H1 (cell line): ENCODE measurements at regions not wholly inside any gene's neighbourhood (a gene's known extent, or its start where the extent isn't known, plus 50 kb on each side); places are given as distances from the start of the nearest gene placed in this dataset.

Experiments used
- CTCF ChIA-PET: fragments of 300-600 bp; sonication (Branson Sonifier 250); formaldehyde crosslinking; loops from one replicate; lab custom pipeline; 2021; ENCODE audit not compliant: partially characterized antibody; lab: Charles Lee
- POLR2A ChIA-PET: fragments of 300-600 bp; sonication (Branson Sonifier 250); formaldehyde crosslinking; loops from one replicate; lab custom pipeline; 2021; ENCODE audit warnings: inconsistent platforms; ENCODE audit not compliant: partially characterized antibody; lab: Charles Lee
- DNase-seq, 2 experiments: peaks; one replicate each; pipeline versions ENCODE4 v3.0.0 to v3.0.0-alpha.2; 2010 to 2022; ENCODE audit warnings: low spot score in 2 of 2, low read depth in 1 of 2, mixed read lengths in 1 of 2
- FAIRE-seq: peaks from 2 replicates; lab custom pipeline; 2011; peaks lifted over from hg19 to GRCh38; lab: Jason Lieb, UNC
- H2AFZ ChIP-seq: 2 replicates; pipeline ENCODE4 v1.8.1; 2012; ENCODE audit warnings: low read length, inconsistent platforms
- H2AK5ac ChIP-seq: 2 replicates; pipeline ENCODE4 v1.6.1; 2013; ENCODE audit warnings: low read depth, low read length
- H2BK120ac ChIP-seq: replicated peaks from 2 replicates; pipeline ENCODE3; 2013; ENCODE audit warnings: low read depth, low read length, inconsistent platforms
- H2BK12ac ChIP-seq: 2 replicates; pipeline ENCODE4 v1.6.1; 2013; ENCODE audit warnings: low read depth, low read length
- H2BK15ac ChIP-seq: 2 replicates; pipeline ENCODE4 v1.6.1; 2013; ENCODE audit warnings: low read length
- H2BK20ac ChIP-seq: 2 replicates; pipeline ENCODE4 v1.6.1; 2013; ENCODE audit warnings: low read length
- H2BK5ac ChIP-seq: 2 replicates; pipeline ENCODE4 v1.6.1; 2013; ENCODE audit warnings: low read depth, low read length
- H3K14ac ChIP-seq: 2 replicates; pipeline ENCODE4 v1.6.1; 2013; ENCODE audit warnings: inconsistent platforms; ENCODE audit not compliant: insufficient read length
- H3K18ac ChIP-seq: 2 replicates; pipeline ENCODE4 v1.6.1; 2013; ENCODE audit warnings: low read length; ENCODE audit errors: extremely low read depth
- H3K23ac ChIP-seq: 2 replicates; pipeline ENCODE4 v1.6.1; 2013; ENCODE audit warnings: inconsistent platforms; ENCODE audit not compliant: insufficient read length
- H3K23me2 ChIP-seq: 2 replicates; pipeline ENCODE4 v1.6.1; 2013; ENCODE audit warnings: low read depth, low read length
- H3K27ac ChIP-seq: 2 replicates; pipeline ENCODE4 v1.6.1; 2011; ENCODE audit warnings: low read depth, low read length, inconsistent platforms
- H3K27me3 ChIP-seq, 4 experiments: replicated peaks in 1 of 4; 1 replicate in 1 of 4; 2 replicates in 3 of 4; pipeline versions ENCODE4 v1.6.1 to v1.8.1; 2011 to 2013; ENCODE audit warnings: low read length in 3 of 4, mild to moderate bottlenecking in 3 of 4, inconsistent platforms in 2 of 4, mixed read lengths in 2 of 4, moderate library complexity in 1 of 4; ENCODE audit not compliant: control insufficient read depth in 3 of 4, insufficient read depth in 3 of 4; ENCODE audit errors: extremely low read depth in 1 of 4
- H3K36me3 ChIP-seq, 4 experiments: 2 replicates each; pipeline versions ENCODE4 v1.6.1 to v1.8.1; 2011 to 2013; ENCODE audit warnings: mild to moderate bottlenecking in 4 of 4, low read length in 3 of 4, moderate library complexity in 2 of 4, control low read depth in 1 of 4, inconsistent platforms in 1 of 4; ENCODE audit not compliant: insufficient read depth in 4 of 4, control insufficient read depth in 2 of 4
- H3K4ac ChIP-seq: replicated peaks from 2 replicates; pipeline ENCODE3; 2013; ENCODE audit warnings: low read length, low read depth, mixed read lengths, inconsistent platforms; ENCODE audit not compliant: insufficient read length
- H3K4me1 ChIP-seq, 4 experiments: replicated peaks in 1 of 4; 1 replicate in 1 of 4; 2 replicates in 3 of 4; pipeline versions ENCODE4 v1.6.1 to v1.8.1; 2011 to 2013; ENCODE audit warnings: low read length in 3 of 4, inconsistent platforms in 2 of 4, mixed read lengths in 1 of 4; ENCODE audit not compliant: insufficient read depth in 4 of 4, control insufficient read depth in 3 of 4
- H3K4me2 ChIP-seq, 2 experiments: 2 replicates each; pipeline versions ENCODE4 v1.6.1 to v1.8.1; 2011 to 2013; ENCODE audit warnings: low read depth in 2 of 2, low read length in 2 of 2, control low read depth in 1 of 2, inconsistent platforms in 1 of 2, mild to moderate bottlenecking in 1 of 2; ENCODE audit not compliant: insufficient read depth in 1 of 2
- H3K4me3 ChIP-seq, 4 experiments: fragments of 200-600, 300-600 bp in 1 of 4; sonication (generic), shearing (Covaris generic), sonication (Bioruptor Twin) in 1 of 4; 2 replicates each; pipeline versions ENCODE4 v1.5.1 to v1.8.1; 2011 to 2016; ENCODE audit warnings: low read length in 4 of 4, low read depth in 3 of 4, control low read depth in 2 of 4, inconsistent platforms in 2 of 4, mild to moderate bottlenecking in 2 of 4, mixed read lengths in 1 of 4, moderate library complexity in 1 of 4; ENCODE audit not compliant: insufficient read depth in 2 of 4; ENCODE audit errors: extremely low read depth in 1 of 4
- H3K56ac ChIP-seq: replicated peaks from 2 replicates; pipeline ENCODE3; 2013; ENCODE audit warnings: low read depth, mild to moderate bottlenecking, mixed read lengths, low read length, inconsistent platforms; ENCODE audit not compliant: insufficient read length
- H3K79me1 ChIP-seq: 2 replicates; pipeline ENCODE4 v1.6.1; 2013; ENCODE audit warnings: low read depth, low read length, control low read depth
- H3K79me2 ChIP-seq, 2 experiments: 2 replicates each; pipeline versions ENCODE4 v1.6.1 to v1.8.1; 2012 to 2013; ENCODE audit warnings: low read length in 2 of 2, mild to moderate bottlenecking in 2 of 2, inconsistent platforms in 1 of 2; ENCODE audit not compliant: insufficient read depth in 2 of 2, control insufficient read depth in 1 of 2
- H3K9ac ChIP-seq, 4 experiments: replicated peaks in 1 of 4; 1 replicate in 1 of 4; 2 replicates in 3 of 4; pipeline versions ENCODE4 v1.6.1 to v1.8.1; 2011 to 2013; ENCODE audit warnings: low read depth in 3 of 4, low read length in 3 of 4, control low read depth in 2 of 4, mild to moderate bottlenecking in 2 of 4, moderate library complexity in 2 of 4, inconsistent platforms in 1 of 4; ENCODE audit errors: extremely low read depth in 1 of 4
- H3K9me3 ChIP-seq, 2 experiments: 2 replicates each; pipeline versions ENCODE4 v1.6.1 to v1.8.1; 2012 to 2013; ENCODE audit warnings: mild to moderate bottlenecking in 2 of 2, moderate library complexity in 2 of 2, control low read depth in 1 of 2, inconsistent platforms in 1 of 2, low read depth in 1 of 2, low read length in 1 of 2, mixed read lengths in 1 of 2; ENCODE audit not compliant: insufficient read depth in 2 of 2
- H4K20me1 ChIP-seq, 2 experiments: replicated peaks in 1 of 2; 2 replicates each; pipeline versions ENCODE3 to v1.8.1; 2011 to 2013; ENCODE audit warnings: inconsistent platforms in 2 of 2, low read length in 2 of 2, mild to moderate bottlenecking in 1 of 2; ENCODE audit not compliant: insufficient read depth in 2 of 2, control insufficient read depth in 1 of 2
- H4K5ac ChIP-seq: 2 replicates; pipeline ENCODE4 v1.6.1; 2013; ENCODE audit warnings: low read length, low read depth, mixed read lengths, inconsistent platforms; ENCODE audit not compliant: insufficient read length
- H4K8ac ChIP-seq: 2 replicates; pipeline ENCODE4 v1.8.0; 2013; ENCODE audit warnings: mild to moderate bottlenecking, moderate library complexity, low read length, inconsistent platforms; ENCODE audit not compliant: insufficient read depth; ENCODE audit errors: extremely low read depth
- H4K91ac ChIP-seq: replicated peaks from 2 replicates; pipeline ENCODE3; 2013; ENCODE audit warnings: low read length, mixed read lengths, inconsistent platforms; ENCODE audit not compliant: insufficient read length
- BRCA1 ChIP-seq: IDR thresholded peaks from 2 replicates; pipeline ENCODE4 v1.6.1; 2012; ENCODE audit warnings: low read depth, low read length, improper control_type of control experiment
- WGBS, 2 experiments: shearing (Covaris generic) in 1 of 2; methylation state at CpG; one replicate each; pipeline versions ENCODE4 v1.1.6 to v1.1.7; 2013 to 2015; ENCODE audit warnings: low lambda C conversion rate in 2 of 2, mixed read lengths in 2 of 2, inconsistent platforms in 1 of 2, low coverage in 1 of 2, missing lambda C conversion rate in 1 of 2; ENCODE audit not compliant: insufficient replicate concordance in 2 of 2, insufficient coverage in 1 of 2, insufficient read length in 1 of 2; ENCODE audit errors: extremely low coverage in 1 of 2, missing lambda C conversion rate in 1 of 2; 5-methylcytosine and 5-hydroxymethylcytosine counted together

DNA sequence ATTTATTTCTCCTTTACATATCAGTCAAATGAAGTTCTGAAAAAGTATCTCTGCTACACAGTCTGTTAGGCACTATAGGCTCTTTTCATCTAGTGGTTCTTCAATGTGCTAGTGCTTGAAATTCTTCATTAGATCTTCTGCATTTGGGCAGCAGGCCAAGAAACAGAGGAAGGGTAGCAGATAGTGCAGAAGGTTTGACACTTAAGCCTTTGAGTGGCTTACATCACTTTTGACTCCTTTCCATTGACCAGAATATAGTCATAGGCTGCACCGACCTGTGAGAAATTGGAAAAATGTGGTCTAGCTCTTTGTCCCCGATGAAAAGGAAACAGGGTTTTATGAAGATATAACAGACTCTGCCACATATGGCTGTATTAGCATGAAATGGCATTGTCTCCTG lies 459.5 kb upstream of the PTGER4 start:
- Histone ChIP-seq H3K27me3 (no peaks in the 10 kb centered on the region), H3K4me2 (no peak overlapping the region), H3K36me3 (no peaks in the 10 kb centered on the region), H2BK120ac (no peak overlapping the region), H3K23me2 (no peaks in the 10 kb centered on the region), H3K9ac (no peak overlapping the region)
- no peak for DNase-seq
- no peak for TF ChIP-seq BRCA1
- TF ChIP-seq, all 59 proteins: peak for 0
- H3K56ac ChIP-seq = no peak overlapping the region
- H4K20me1 ChIP-seq = no peaks in the 10 kb centered on the region
- no peaks in the 10 kb centered on the region for H3K79me2 ChIP-seq
- H3K27ac ChIP-seq = no peak overlapping the region
- CTCF ChIA-PET = interaction anchor here (1.6 kb wide), 1 partner anchor 9 kb away, joined by 4 read pairs; no protein-coding TSS in a partner anchor
- H4K8ac ChIP-seq = no peak overlapping the region
- no peak overlapping the region for H3K14ac ChIP-seq
- H3K23ac ChIP-seq = no peak overlapping the region
- no peak overlapping the region for H2AK5ac ChIP-seq
- no peaks in the 10 kb centered on the region; a peak in 1 of 4 replicates for H3K9me3 ChIP-seq
- H3K4me3 ChIP-seq = no peak overlapping the region
- H2BK5ac ChIP-seq = no peak overlapping the region
- no peaks in the 10 kb centered on the region for H3K4me1 ChIP-seq
- H2BK20ac ChIP-seq = no peak overlapping the region
- no peaks in the 10 kb centered on the region for H3K79me1 ChIP-seq
- H4K5ac ChIP-seq = no peak overlapping the region
- H4K91ac ChIP-seq = no peak overlapping the region
- FAIRE-seq = no peak
- 100% methylated on average over 2 of the region's 2 CpGs; no CpG with 5 or more reads in 1 of the 2 experiments for WGBS, 2 experiments
- no peak overlapping the region for H3K4ac ChIP-seq
- no peak overlapping the region for H2AFZ ChIP-seq
- POLR2A ChIA-PET = no interaction called here
- no peak overlapping the region for H2BK12ac ChIP-seq
- H2BK15ac ChIP-seq = no peak overlapping the region
- no peak overlapping the region for H3K18ac ChIP-seq
